Peyer's patch (tissue), 4 donors: ENCODE measurements at regions not wholly inside any gene's neighbourhood (a gene's known extent, or its start where the extent isn't known, plus 50 kb on each side); places are given as distances from the start of the nearest gene placed in this dataset.

Source experiments
- POLR2A ChIP-seq, 2 donors: fragments of 450-650 bp; IDR thresholded peaks; one replicate each; pipeline ENCODE4 v1.5.1; 2017; ENCODE audit warnings: antibody characterized with exemption in 2 of 2, mild to moderate bottlenecking in 2 of 2, moderate library complexity in 2 of 2
- TF ChIP-seq, protein P1 (sequence below), 6 experiments: fragments of 450-650 bp in 4 of 6; fragments of 200-600 bp in 2 of 6; sonication (generic) in 1 of 6; IDR thresholded peaks; one replicate each; pipeline ENCODE4 v1.5.1; 2017 to 2019; ENCODE audit warnings: antibody characterized with exemption in 6 of 6, mild to moderate bottlenecking in 3 of 6, moderate library complexity in 1 of 6

DNA sequence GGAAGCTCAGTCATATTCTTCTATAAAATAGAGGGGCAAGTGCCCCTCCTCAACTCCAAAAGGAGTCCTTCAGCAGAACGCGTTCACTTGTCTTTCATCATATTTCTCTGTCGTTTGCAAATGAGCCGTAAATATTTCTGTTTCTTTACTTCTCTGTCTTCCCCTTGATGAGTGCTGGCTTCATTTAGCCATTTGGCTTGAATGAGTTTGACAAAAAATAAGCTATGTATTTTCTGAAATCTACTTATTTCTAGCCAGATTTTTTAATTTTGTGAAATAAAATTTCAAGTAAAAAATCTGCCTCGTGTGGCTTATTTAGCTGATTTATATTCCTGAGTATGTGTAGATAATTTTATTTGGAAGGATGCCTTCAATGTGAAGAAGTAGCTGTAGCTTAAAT is 170.8 kb upstream of the DGKB start:
- no peak for TF ChIP-seq POLR2A (IDR thresholded peaks at IDR 0.05)
- TF ChIP-seq, protein P1, sequence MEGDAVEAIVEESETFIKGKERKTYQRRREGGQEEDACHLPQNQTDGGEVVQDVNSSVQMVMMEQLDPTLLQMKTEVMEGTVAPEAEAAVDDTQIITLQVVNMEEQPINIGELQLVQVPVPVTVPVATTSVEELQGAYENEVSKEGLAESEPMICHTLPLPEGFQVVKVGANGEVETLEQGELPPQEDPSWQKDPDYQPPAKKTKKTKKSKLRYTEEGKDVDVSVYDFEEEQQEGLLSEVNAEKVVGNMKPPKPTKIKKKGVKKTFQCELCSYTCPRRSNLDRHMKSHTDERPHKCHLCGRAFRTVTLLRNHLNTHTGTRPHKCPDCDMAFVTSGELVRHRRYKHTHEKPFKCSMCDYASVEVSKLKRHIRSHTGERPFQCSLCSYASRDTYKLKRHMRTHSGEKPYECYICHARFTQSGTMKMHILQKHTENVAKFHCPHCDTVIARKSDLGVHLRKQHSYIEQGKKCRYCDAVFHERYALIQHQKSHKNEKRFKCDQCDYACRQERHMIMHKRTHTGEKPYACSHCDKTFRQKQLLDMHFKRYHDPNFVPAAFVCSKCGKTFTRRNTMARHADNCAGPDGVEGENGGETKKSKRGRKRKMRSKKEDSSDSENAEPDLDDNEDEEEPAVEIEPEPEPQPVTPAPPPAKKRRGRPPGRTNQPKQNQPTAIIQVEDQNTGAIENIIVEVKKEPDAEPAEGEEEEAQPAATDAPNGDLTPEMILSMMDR (IDR thresholded peaks at IDR 0.05) = no peak
